ENCODE measurements at regions not wholly inside any gene's neighbourhood (a gene's known extent, or its start where the extent isn't known, plus 50 kb on each side); places are given as distances from the start of the nearest gene placed in this dataset.

DNA sequence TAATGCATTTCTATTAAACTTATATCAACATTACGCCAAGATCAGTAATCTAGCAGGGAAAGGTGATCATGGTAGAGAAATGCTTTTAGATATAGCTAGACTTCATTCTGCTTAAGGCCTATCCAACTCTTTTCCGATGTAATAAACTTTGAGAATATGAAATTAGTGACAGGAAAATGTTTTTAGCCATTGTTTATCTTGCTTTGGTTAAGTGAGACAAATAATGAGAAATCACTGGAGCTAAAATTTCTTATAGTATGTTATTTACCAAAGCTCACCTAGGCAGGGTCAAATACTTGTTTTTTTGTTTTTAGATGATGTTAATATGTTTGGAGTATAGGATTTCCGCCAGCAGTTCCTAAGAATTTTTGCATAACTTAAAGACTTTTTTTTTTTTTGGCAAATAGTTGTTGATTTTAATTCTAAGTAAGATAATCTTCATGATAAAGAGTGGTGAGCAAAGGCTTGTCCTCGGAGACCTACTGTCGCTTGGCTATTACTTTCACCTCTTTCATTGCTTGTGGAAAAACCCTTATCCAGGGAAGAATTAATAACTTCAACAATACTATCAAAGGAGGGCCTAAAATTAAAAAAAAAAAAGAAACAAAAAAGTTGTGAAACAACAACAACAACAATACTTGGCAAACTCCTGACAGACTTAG lies 98.3 kb downstream of the SOX4 start:
- CTCF ChIA-PET: interaction anchor here (0.6 kb wide), 1 partner anchor 11 kb away, joined by 3 read pairs; no protein-coding TSS in a partner anchor
- intact Hi-C loops (cut with micrococcal nuclease; ENCODE audit: unreplicated experiment): no loop called here
- no TSS peak for BruUV-seq (replicated peaks)

DNA sequence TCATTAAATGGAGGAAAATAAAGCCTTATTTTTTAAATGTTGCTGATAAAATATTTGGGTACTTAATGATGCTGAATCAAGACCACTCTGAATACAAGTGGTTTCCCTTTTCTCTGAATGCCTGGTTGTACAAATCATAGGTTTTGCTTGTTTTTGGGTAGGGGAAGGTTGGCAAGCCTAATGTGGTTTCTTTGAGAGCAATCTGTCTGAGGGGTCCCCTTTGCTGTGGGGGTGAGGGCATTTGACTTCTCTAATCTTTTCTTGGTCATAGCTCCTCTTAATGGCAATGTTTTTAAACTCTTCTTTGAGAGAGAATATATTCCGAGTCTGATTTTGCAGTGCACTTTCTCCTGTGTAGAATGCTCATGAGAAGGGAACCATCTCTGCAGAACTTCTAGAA lies 99.2 kb downstream of the SOX4 start:
- peaks cover 18% of the 10 kb centered on the region for H3K4me1 Mint-ChIP-seq (ENCODE audit: low read depth, unreplicated experiment)
- peak overlapping the region; percentile 11 for H3K4me3 Mint-ChIP-seq (ENCODE audit: low read depth, unreplicated experiment)
- H3K27ac Mint-ChIP-seq (ENCODE audit: unreplicated experiment): peak overlapping the region; percentile 6
- intact Hi-C loops (cut with micrococcal nuclease; ENCODE audit: unreplicated experiment): no loop called here
- CTCF ChIA-PET: interaction anchor here (1.2 kb wide), 1 partner anchor 11 kb away, joined by 3 read pairs; no protein-coding TSS in a partner anchor
- H3K9me3 Mint-ChIP-seq (ENCODE audit: low read depth, unreplicated experiment): peaks cover 2% of the 10 kb centered on the region
- no peaks in the 10 kb centered on the region for H3K27me3 Mint-ChIP-seq (ENCODE audit: unreplicated experiment)
- TF ChIP-seq, protein P1, sequence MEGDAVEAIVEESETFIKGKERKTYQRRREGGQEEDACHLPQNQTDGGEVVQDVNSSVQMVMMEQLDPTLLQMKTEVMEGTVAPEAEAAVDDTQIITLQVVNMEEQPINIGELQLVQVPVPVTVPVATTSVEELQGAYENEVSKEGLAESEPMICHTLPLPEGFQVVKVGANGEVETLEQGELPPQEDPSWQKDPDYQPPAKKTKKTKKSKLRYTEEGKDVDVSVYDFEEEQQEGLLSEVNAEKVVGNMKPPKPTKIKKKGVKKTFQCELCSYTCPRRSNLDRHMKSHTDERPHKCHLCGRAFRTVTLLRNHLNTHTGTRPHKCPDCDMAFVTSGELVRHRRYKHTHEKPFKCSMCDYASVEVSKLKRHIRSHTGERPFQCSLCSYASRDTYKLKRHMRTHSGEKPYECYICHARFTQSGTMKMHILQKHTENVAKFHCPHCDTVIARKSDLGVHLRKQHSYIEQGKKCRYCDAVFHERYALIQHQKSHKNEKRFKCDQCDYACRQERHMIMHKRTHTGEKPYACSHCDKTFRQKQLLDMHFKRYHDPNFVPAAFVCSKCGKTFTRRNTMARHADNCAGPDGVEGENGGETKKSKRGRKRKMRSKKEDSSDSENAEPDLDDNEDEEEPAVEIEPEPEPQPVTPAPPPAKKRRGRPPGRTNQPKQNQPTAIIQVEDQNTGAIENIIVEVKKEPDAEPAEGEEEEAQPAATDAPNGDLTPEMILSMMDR (IDR thresholded peaks at IDR 0.05; ENCODE audit: unreplicated experiment): no peak
- no peaks in the 10 kb centered on the region for H3K36me3 Mint-ChIP-seq (ENCODE audit: insufficient read depth, unreplicated experiment)
- BruUV-seq (replicated peaks): no TSS peak
- DNase-seq: no peak

More for the DNA sequence above, 98.3 kb downstream of the SOX4 start:
- peaks cover 3% of the 10 kb centered on the region for H3K9me3 Mint-ChIP-seq (ENCODE audit: low read depth, unreplicated experiment)
- no peak for DNase-seq
- TF ChIP-seq, protein P1 (IDR thresholded peaks at IDR 0.05; ENCODE audit: unreplicated experiment): no peak
- no peak overlapping the region for H3K27ac Mint-ChIP-seq (ENCODE audit: unreplicated experiment)
- H3K27me3 Mint-ChIP-seq (ENCODE audit: unreplicated experiment): no peaks in the 10 kb centered on the region
- H3K4me1 Mint-ChIP-seq (ENCODE audit: low read depth, unreplicated experiment): peaks cover 23% of the 10 kb centered on the region
- H3K4me3 Mint-ChIP-seq (ENCODE audit: low read depth, unreplicated experiment): no peak overlapping the region
- no peaks in the 10 kb centered on the region for H3K36me3 Mint-ChIP-seq (ENCODE audit: insufficient read depth, unreplicated experiment)

DNA sequence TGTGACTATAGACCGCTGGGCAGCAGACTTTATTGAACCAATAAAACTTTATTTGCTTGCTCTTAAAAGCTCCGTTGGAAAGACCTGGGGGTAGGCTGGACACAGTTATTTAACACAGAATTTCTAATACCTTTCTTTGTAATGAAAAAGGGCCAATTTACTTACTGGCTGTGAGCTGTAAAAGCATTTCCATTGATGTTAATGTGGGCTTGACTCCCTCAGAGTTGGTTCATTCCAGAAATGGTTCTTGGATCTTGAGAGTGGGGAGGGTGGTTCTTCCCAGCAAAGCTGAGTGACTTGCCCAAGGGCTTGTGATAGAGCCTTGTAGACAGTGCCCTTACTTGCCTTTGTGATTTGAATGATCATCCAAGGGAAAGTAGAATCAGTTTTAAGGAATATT lies 100.6 kb downstream of the SOX4 start:
- BruUV-seq (replicated peaks): no TSS peak
- no peak for DNase-seq
- intact Hi-C loops (cut with micrococcal nuclease; ENCODE audit: unreplicated experiment): no loop called here
- TF ChIP-seq, protein P1 (IDR thresholded peaks at IDR 0.05; ENCODE audit: unreplicated experiment): no peak
- no peaks in the 10 kb centered on the region for H3K9me3 Mint-ChIP-seq (ENCODE audit: low read depth, unreplicated experiment)
- peaks cover 18% of the 10 kb centered on the region for H3K4me1 Mint-ChIP-seq (ENCODE audit: low read depth, unreplicated experiment)
- H3K4me3 Mint-ChIP-seq (ENCODE audit: low read depth, unreplicated experiment): no peak overlapping the region
- H3K36me3 Mint-ChIP-seq (ENCODE audit: insufficient read depth, unreplicated experiment): no peaks in the 10 kb centered on the region
- peak overlapping the region; percentile 23 for H3K27ac Mint-ChIP-seq (ENCODE audit: unreplicated experiment)
- CTCF ChIA-PET: interaction anchor here (0.5 kb wide), 1 partner anchor 142 kb away, joined by 3 read pairs; no protein-coding TSS in a partner anchor
- H3K27me3 Mint-ChIP-seq (ENCODE audit: unreplicated experiment): no peaks in the 10 kb centered on the region

DNA sequence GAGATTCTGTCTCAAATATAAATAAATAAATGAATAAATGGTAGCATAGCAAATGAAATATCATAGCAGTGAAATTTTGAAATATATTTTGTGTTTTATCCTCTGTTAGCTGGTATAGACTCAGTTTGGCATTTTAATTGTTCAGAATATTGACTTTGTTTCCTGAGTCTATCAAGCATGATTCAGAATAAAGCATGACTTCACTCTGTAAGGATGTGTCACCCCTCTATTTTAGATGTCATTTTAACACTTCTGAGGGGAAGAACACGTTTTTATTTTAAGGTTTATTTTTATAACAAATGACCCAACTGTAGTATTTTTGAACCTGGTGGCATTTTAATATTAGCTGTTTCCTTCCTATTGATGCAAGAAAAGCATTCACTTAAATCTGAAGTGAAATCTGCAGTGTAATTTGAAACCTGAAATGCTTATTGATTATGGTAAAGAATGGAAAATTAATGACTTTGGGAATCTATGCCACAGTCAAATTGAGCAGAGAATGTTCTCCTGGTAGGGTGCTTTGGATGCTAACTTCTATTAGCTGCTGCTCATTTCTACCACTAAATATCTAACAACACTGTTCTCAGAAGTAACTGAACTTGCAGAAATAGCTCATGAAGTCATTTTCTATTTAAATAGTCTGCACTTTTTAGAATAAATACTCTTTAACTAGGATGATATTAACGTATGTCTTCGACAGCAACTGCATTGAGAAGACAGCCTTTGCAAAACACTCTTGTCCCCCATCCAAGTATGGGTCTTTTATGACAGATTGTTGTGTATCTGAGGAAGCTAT lies 114.2 kb downstream of the SOX4 start:
- Mint-ChIP-seq H3K27me3 (ENCODE audit: unreplicated experiment) (no peaks in the 10 kb centered on the region), H3K36me3 (ENCODE audit: insufficient read depth, unreplicated experiment) (no peaks in the 10 kb centered on the region)

More for the DNA sequence above, 114.2 kb downstream of the SOX4 start:
- H3K4me1 Mint-ChIP-seq (ENCODE audit: low read depth, unreplicated experiment): no peaks in the 10 kb centered on the region
- BruUV-seq (replicated peaks): no TSS peak
- H3K27ac Mint-ChIP-seq (ENCODE audit: unreplicated experiment): no peak overlapping the region
- TF ChIP-seq, protein P1 (IDR thresholded peaks at IDR 0.05; ENCODE audit: unreplicated experiment): no peak
- H3K9me3 Mint-ChIP-seq (ENCODE audit: low read depth, unreplicated experiment): no peaks in the 10 kb centered on the region
- CTCF ChIA-PET: interaction anchor here (0.5 to 1.2 kb wide), 3 partner anchors 24 to 30 kb away, joined by 3 to 4 read pairs (median 3); no protein-coding TSS in a partner anchor
- DNase-seq: no peak
- intact Hi-C loops (cut with micrococcal nuclease; ENCODE audit: unreplicated experiment): no loop called here
- no peak overlapping the region for H3K4me3 Mint-ChIP-seq (ENCODE audit: low read depth, unreplicated experiment)

Measured in Calu3 (cell line).